GM08714 (cell line): ENCODE measurements at regions not wholly inside any gene's neighbourhood (a gene's known extent, or its start where the extent isn't known, plus 50 kb on each side); places are given as distances from the start of the nearest gene placed in this dataset.

Experiments
- H3K4me3 ChIP-seq: fragments of 200-500 bp; sonication (Bioruptor generic); 2 replicates; pipeline ENCODE4 v1.5.1; 2014; ENCODE audit warnings: mild to moderate bottlenecking, low read length, inconsistent platforms
- ZNF274 ChIP-seq: IDR thresholded peaks from 2 replicates; pipeline ENCODE4 v1.6.1; 2012; ENCODE audit warnings: mild to moderate bottlenecking, low read depth, low read length

GRCh38 chr13:44024167-44024845, 144.6 kb downstream of the LACC1 start:
- H3K4me3 ChIP-seq = no peak overlapping the region
- TF ChIP-seq ZNF274 = no peak

- no peak for TF ChIP-seq ZNF274
- no peak overlapping the region for H3K4me3 ChIP-seq
These were observed 145.1 kb downstream of the LACC1 start for GRCh38 chr13:44024846-44025195.

GRCh38 chr13:44026194-44026593, 146.5 kb downstream of the LACC1 start:
- no peak for TF ChIP-seq ZNF274
- H3K4me3 ChIP-seq = no peak overlapping the region

- TF ChIP-seq ZNF274 = no peak
- no peak overlapping the region for H3K4me3 ChIP-seq
These were observed 149.0 kb downstream of the LACC1 start for GRCh38 chr13:44028734-44029133.

- H3K4me3 ChIP-seq = no peak overlapping the region
- no peak for TF ChIP-seq ZNF274
These were observed 150.9 kb downstream of the LACC1 start for GRCh38 chr13:44030615-44031014.

GRCh38 chr13:44031555-44031954, 151.9 kb downstream of the LACC1 start:
- no peak overlapping the region for H3K4me3 ChIP-seq
- TF ChIP-seq ZNF274 = no peak

- no peak for TF ChIP-seq ZNF274
- no peak overlapping the region for H3K4me3 ChIP-seq
These were observed 153.1 kb downstream of the LACC1 start for GRCh38 chr13:44032802-44033201.

GRCh38 chr13:44035400-44035799, 155.7 kb downstream of the LACC1 start:
- no peak for TF ChIP-seq ZNF274

GRCh38 chr13:44040070-44040817, 160.5 kb downstream of the LACC1 start:
- no peak for TF ChIP-seq ZNF274
- H3K4me3 ChIP-seq = no peak overlapping the region

More at GRCh38 chr13:44035400-44035799, 155.7 kb downstream of the LACC1 start:
- no peak overlapping the region for H3K4me3 ChIP-seq

GRCh38 chr13:44040818-44041100, 161.1 kb downstream of the LACC1 start:
- TF ChIP-seq ZNF274 = no peak
- H3K4me3 ChIP-seq = no peak overlapping the region

GRCh38 chr13:44044547-44045179, 165.0 kb downstream of the LACC1 start:
- no peak for TF ChIP-seq ZNF274
- H3K4me3 ChIP-seq = no peak overlapping the region

- H3K4me3 ChIP-seq = no peak overlapping the region
- TF ChIP-seq ZNF274 = no peak
These were observed 165.5 kb downstream of the LACC1 start for GRCh38 chr13:44045180-44045562.

GRCh38 chr13:44046428-44046827, 166.7 kb downstream of the LACC1 start:
- no peak overlapping the region for H3K4me3 ChIP-seq
- no peak for TF ChIP-seq ZNF274

- TF ChIP-seq ZNF274 = no peak
These were observed 168.6 kb downstream of the LACC1 start for GRCh38 chr13:44048326-44048725.

More at GRCh38 chr13:44048326-44048725, 168.6 kb downstream of the LACC1 start:
- no peak overlapping the region for H3K4me3 ChIP-seq
